ENCODE measurements at regions not wholly inside any gene's neighbourhood (a gene's known extent, or its start where the extent isn't known, plus 50 kb on each side); places are given as distances from the start of the nearest gene placed in this dataset.

- intact Hi-C loops (cut with DNase I): no loop called here
- no peaks in the 10 kb centered on the region for H3K36me3 ChIP-seq
- no peaks in the 10 kb centered on the region for H3K4me1 ChIP-seq (replicated peaks)
- no peaks in the 10 kb centered on the region for H3K27me3 ChIP-seq (replicated peaks; ENCODE audit: insufficient read depth)
- H3K4me3 ChIP-seq: no peak overlapping the region
- DNase-seq (ENCODE audit: low spot score): no peak
- no peaks in the 10 kb centered on the region for H3K9me3 ChIP-seq
- H3K27ac ChIP-seq: no peak overlapping the region
- WGBS: 85% methylated on average over 4 of the region's 4 CpGs
- TF ChIP-seq POLR2AphosphoS5 (IDR thresholded peaks at IDR 0.05) (no peak), POLR2A (IDR thresholded peaks at IDR 0.05) (no peak), CTCF (IDR thresholded peaks at IDR 0.05) (no peak)
Measured at GRCh38 chr13:40383885-40384284, 282.6 kb downstream of the FOXO1 start.

DNA sequence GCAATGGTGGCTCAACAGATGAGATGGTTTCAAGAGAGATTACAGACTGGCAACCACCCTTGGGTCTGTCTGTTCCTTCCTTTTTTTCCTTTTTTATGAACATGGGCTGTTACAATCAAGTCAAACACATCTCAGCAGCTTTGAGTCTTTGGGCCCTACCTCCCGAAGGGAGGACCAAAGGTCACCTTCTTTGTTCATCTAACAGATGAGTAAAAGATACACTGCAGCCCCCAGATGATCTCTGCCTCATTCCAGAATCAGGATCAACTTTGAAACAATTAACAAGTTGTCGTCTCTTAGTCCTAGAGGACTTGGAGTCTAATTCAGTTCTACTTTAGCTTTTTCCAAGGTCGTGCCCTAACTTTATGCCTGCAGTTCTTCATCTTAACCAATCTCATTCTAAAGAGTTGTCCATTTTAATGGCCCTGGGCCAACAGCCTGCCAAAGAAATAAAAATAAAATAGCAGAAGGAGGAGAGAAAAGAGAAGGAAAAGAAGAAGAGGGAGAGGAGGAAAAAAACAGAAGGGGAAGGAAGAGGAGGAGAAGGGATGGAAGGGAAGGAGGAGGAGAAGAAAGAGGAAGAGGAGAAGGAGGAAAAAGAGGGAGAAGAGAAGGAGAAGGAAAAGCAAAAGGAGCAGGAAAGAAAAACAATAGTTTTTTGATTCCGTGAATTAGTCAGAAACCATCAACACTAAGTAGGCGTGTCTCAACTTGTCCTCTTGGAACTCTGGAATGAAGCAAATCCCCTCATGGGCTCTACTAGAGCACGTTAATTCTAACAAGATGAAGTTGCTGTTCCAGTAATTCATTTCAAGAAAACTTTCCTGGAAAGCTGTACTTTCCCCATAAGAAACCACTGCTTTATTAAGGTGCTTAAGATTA is 281.2 kb downstream of the FOXO1 start:
- Histone ChIP-seq H3K4me3 (no peak overlapping the region), H3K27ac (no peak overlapping the region), H3K36me3 (no peaks in the 10 kb centered on the region), H3K27me3 (replicated peaks; ENCODE audit: insufficient read depth) (no peaks in the 10 kb centered on the region), H3K4me1 (replicated peaks) (no peaks in the 10 kb centered on the region), H3K9me3 (no peaks in the 10 kb centered on the region)
- intact Hi-C loops (cut with DNase I): no loop called here
- TF ChIP-seq POLR2A (IDR thresholded peaks at IDR 0.05): no peak
- TF ChIP-seq POLR2AphosphoS5 (IDR thresholded peaks at IDR 0.05): peak; percentile 22
- no peak for TF ChIP-seq CTCF (IDR thresholded peaks at IDR 0.05)
- DNase-seq (ENCODE audit: low spot score): peak; percentile 33
- 64% methylated on average over 6 of the region's 6 CpGs for WGBS

GRCh38 chr13:40385858-40386180 is 280.6 kb downstream of the FOXO1 start:
- Histone ChIP-seq H3K36me3 (no peaks in the 10 kb centered on the region), H3K4me1 (replicated peaks) (no peaks in the 10 kb centered on the region), H3K4me3 (no peak overlapping the region), H3K27me3 (replicated peaks; ENCODE audit: insufficient read depth) (no peaks in the 10 kb centered on the region), H3K9me3 (no peaks in the 10 kb centered on the region), H3K27ac (no peak overlapping the region)
- DNase-seq (ENCODE audit: low spot score): no peak
- intact Hi-C loops (cut with DNase I): no loop called here
- no peak for TF ChIP-seq POLR2AphosphoS5 (IDR thresholded peaks at IDR 0.05)
- no peak for TF ChIP-seq CTCF (IDR thresholded peaks at IDR 0.05)
- TF ChIP-seq POLR2A (IDR thresholded peaks at IDR 0.05): no peak
- WGBS: 53% methylated on average over 4 of the region's 4 CpGs

DNA sequence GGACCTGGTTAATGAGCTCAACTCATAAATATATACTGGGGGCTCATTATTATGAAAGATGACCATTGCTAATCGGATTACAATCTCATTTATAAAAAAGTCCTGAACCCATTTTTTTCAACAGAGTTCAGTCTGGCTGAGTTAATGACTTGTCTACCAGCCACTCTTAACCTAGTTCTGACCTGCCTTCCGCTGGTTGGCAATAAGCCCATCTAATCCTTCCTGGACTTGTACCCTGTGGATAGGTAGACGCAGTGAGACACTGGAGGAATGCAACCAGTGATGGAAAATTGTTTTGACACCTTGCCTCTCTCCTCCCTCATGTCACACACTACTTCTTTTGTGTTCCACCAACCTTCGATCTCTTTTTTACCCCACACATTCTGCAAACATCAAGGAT is 279.9 kb downstream of the FOXO1 start:
- H3K9me3 ChIP-seq: no peaks in the 10 kb centered on the region
- intact Hi-C loops (cut with DNase I): no loop called here
- TF ChIP-seq CTCF (IDR thresholded peaks at IDR 0.05) (no peak), POLR2A (IDR thresholded peaks at IDR 0.05) (no peak), POLR2AphosphoS5 (IDR thresholded peaks at IDR 0.05) (no peak)
- no peak overlapping the region for H3K27ac ChIP-seq
- H3K27me3 ChIP-seq (replicated peaks; ENCODE audit: insufficient read depth): no peaks in the 10 kb centered on the region
- H3K4me3 ChIP-seq: no peak overlapping the region
- 78% methylated on average over 4 of the region's 4 CpGs for WGBS
- no peaks in the 10 kb centered on the region for H3K36me3 ChIP-seq
- H3K4me1 ChIP-seq (replicated peaks): no peaks in the 10 kb centered on the region
- DNase-seq (ENCODE audit: low spot score): no peak

DNA sequence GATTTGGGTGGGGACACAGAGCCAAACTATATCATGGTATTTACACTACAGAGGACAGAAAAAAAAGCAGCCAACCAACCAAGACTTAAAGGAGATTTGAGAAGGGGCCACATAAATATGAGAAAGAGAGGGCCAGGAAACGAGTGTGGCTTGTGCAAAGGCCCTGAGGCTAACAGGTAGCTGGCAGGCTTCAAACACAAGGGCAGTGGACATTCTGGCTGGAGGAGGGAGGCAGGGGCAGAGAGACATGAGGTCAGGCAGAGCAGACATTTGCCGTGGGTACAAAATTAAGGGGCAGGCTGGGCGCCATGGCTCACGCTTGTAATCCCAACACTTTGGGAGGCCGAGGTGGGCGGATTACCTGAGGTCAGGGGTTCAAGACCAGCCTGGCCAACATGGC is 278.7 kb downstream of the FOXO1 start:
- Histone ChIP-seq H3K4me3 (no peak overlapping the region), H3K27me3 (replicated peaks; ENCODE audit: insufficient read depth) (no peaks in the 10 kb centered on the region), H3K9me3 (no peaks in the 10 kb centered on the region), H3K36me3 (no peaks in the 10 kb centered on the region), H3K4me1 (replicated peaks) (no peaks in the 10 kb centered on the region), H3K27ac (no peak overlapping the region)
- no peak for TF ChIP-seq POLR2AphosphoS5 (IDR thresholded peaks at IDR 0.05)
- no peak for TF ChIP-seq CTCF (IDR thresholded peaks at IDR 0.05)
- TF ChIP-seq POLR2A (IDR thresholded peaks at IDR 0.05): no peak
- 94% methylated on average over 6 of the region's 6 CpGs for WGBS
- no peak for DNase-seq (ENCODE audit: low spot score)
- intact Hi-C loops (cut with DNase I): no loop called here
